HepG2 (cell line): ENCODE measurements at regions not wholly inside any gene's neighbourhood (a gene's known extent, or its start where the extent isn't known, plus 50 kb on each side); places are given as distances from the start of the nearest gene placed in this dataset.

ENCODE experiments used
- ATAC-seq: fragments of 200-7000 bp; cut with Tn5 transposase; 3 replicates; pipeline ENCODE4 v1.9.1; 2020; ENCODE audit warnings: mild to moderate bottlenecking, moderate library complexity
- BruUV-seq: library from RNA; stranded (reverse); fragments of 400-500 nt; replicated peaks from 2 replicates; lab custom pipeline; 2021; lab: Mats Ljungman, UMichigan
- CTCF ChIA-PET: fragments of 300-600 bp; formaldehyde crosslinking; extraction: SDS; loops from one replicate; lab custom pipeline; 2021; ENCODE audit warnings: low total read pairs, inconsistent platforms, low intra/inter-chr PET ratio; lab: Yijun Ruan, JAX
- POLR2A ChIA-PET: fragments of 350-600 bp; sonication (Branson Sonifier 250); formaldehyde crosslinking; loops from one replicate; lab custom pipeline; 2020; ENCODE audit warnings: antibody characterized with exemption, inconsistent platforms; lab: Yijun Ruan, JAX
- DNase-seq: peaks from one replicate; pipeline ENCODE4 v3.0.0-alpha.2; 2015; ENCODE audit warnings: low spot score
- FAIRE-seq: peaks from 3 replicates; lab custom pipeline; 2011; peaks lifted over from hg19 to GRCh38; lab: Jason Lieb, UNC
- H2AFZ ChIP-seq: one replicate; pipeline ENCODE4 v1.6.1; 2011; ENCODE audit warnings: low read length, inconsistent platforms
- H3K27ac ChIP-seq: fragments of 300-600 bp; 3 replicates; pipeline ENCODE4 v1.8.0; 2011; ENCODE audit warnings: mixed run types, mild to moderate bottlenecking, mixed read lengths, low read length, inconsistent platforms; ENCODE audit not compliant: insufficient read depth; ENCODE audit errors: extremely low read length
- H3K27me3 ChIP-seq, 2 experiments: fragments of 200-600 bp in 1 of 2; 2 replicates in 1 of 2; 3 replicates in 1 of 2; pipeline versions ENCODE4 v1.6.0 to v1.8.0; 2011; ENCODE audit warnings: low read length in 2 of 2, mild to moderate bottlenecking in 2 of 2, moderate library complexity in 2 of 2, inconsistent platforms in 1 of 2; ENCODE audit not compliant: insufficient read depth in 2 of 2, control insufficient read depth in 1 of 2
- H3K36me3 ChIP-seq, 2 experiments: fragments of 200-600 bp in 1 of 2; replicated peaks in 1 of 2; 2 replicates in 1 of 2; 3 replicates in 1 of 2; pipeline versions ENCODE4 v1.5.1 to v1.8.0; 2011; ENCODE audit warnings: low read length in 2 of 2, inconsistent platforms in 1 of 2; ENCODE audit not compliant: insufficient read depth in 2 of 2, control insufficient read depth in 1 of 2
- H3K4me1 ChIP-seq: 2 replicates; pipeline ENCODE4 v1.5.1; 2012; ENCODE audit warnings: low read length, inconsistent platforms; ENCODE audit not compliant: insufficient read depth
- H3K4me2 ChIP-seq: 2 replicates; pipeline ENCODE4 v1.6.0; 2011; ENCODE audit warnings: low read depth, low read length, inconsistent platforms
- H3K4me3 ChIP-seq, 3 experiments: fragments of 200-600 bp in 1 of 3; sonication (generic), shearing (Covaris generic) in 1 of 3; replicated peaks in 1 of 3; 2 replicates each; pipeline ENCODE4 v1.5.1; 2011 to 2016; ENCODE audit warnings: low read length in 3 of 3, inconsistent platforms in 2 of 3, low read depth in 2 of 3, mild to moderate bottlenecking in 2 of 3, control low read depth in 1 of 3, mixed read lengths in 1 of 3; ENCODE audit not compliant: insufficient read depth in 1 of 3
- H3K79me2 ChIP-seq: one replicate; pipeline ENCODE4 v1.6.1; 2011; ENCODE audit warnings: low read length, inconsistent platforms; ENCODE audit not compliant: insufficient read depth
- H3K9ac ChIP-seq: 2 replicates; pipeline ENCODE4 v1.6.0; 2011; ENCODE audit warnings: mild to moderate bottlenecking, low read depth, low read length, inconsistent platforms; ENCODE audit not compliant: insufficient read depth
- H3K9me3 ChIP-seq: 2 replicates; pipeline ENCODE4 v1.5.1; 2012; ENCODE audit warnings: mild to moderate bottlenecking, low read length
- H4K20me1 ChIP-seq: 2 replicates; pipeline ENCODE4 v1.6.0; 2011; ENCODE audit warnings: inconsistent platforms, mild to moderate bottlenecking, low read length, moderate library complexity; ENCODE audit not compliant: insufficient read depth
- HNRNPLL ChIP-seq: fragments of 200-400 bp; formaldehyde crosslinking; IDR thresholded peaks from 2 replicates; pipeline ENCODE4 v1.6.1; 2017; ENCODE audit warnings: mild to moderate bottlenecking, low read depth, low read length; ENCODE audit not compliant: poor library complexity, severe bottlenecking
- KLF16 ChIP-seq, 2 experiments: sonication (generic) in 1 of 2; formaldehyde crosslinking in 1 of 2; IDR thresholded peaks; 2 replicates each; pipeline versions ENCODE4 v1.6.1 to v1.8.0; 2016 to 2023; ENCODE audit warnings: missing genetic modification reagents in 2 of 2, missing compliant biosample characterization in 1 of 2
- LCORL ChIP-seq, 2 experiments: fragments of 450-650 bp in 1 of 2; sonication (generic) in 1 of 2; formaldehyde crosslinking in 1 of 2; IDR thresholded peaks; 2 replicates each; pipeline versions ENCODE4 v1.5.0 to v1.6.1; 2017 to 2020; ENCODE audit warnings: antibody characterized with exemption in 1 of 2, missing genetic modification reagents in 1 of 2
- MTF1 ChIP-seq: sonication (generic); formaldehyde crosslinking; IDR thresholded peaks from 2 replicates; pipeline ENCODE4 v1.5.0; 2020; ENCODE audit warnings: missing genetic modification reagents
- POLR2A ChIP-seq, 2 experiments: IDR thresholded peaks; 2 replicates each; pipeline ENCODE4 v1.6.1; 2011; ENCODE audit warnings: low read depth in 2 of 2, low read length in 2 of 2, mild to moderate bottlenecking in 1 of 2, moderate library complexity in 1 of 2; ENCODE audit not compliant: insufficient read depth in 1 of 2
- RAD51 ChIP-seq: fragments of 450-650 bp; IDR thresholded peaks from 2 replicates; pipeline ENCODE4 v1.6.1; 2016; ENCODE audit warnings: borderline replicate concordance
- RORA ChIP-seq: sonication (generic); formaldehyde crosslinking; IDR thresholded peaks from 2 replicates; pipeline ENCODE4 v1.5.0; 2020; ENCODE audit warnings: mild to moderate bottlenecking, missing genetic modification reagents, moderate library complexity
- SOX6 ChIP-seq, 2 experiments: fragments of 450-650 bp in 1 of 2; sonication (generic) in 1 of 2; formaldehyde crosslinking in 1 of 2; IDR thresholded peaks; 2 replicates each; pipeline versions ENCODE4 v1.4.0 to v1.6.1; 2017 to 2020; ENCODE audit warnings: antibody characterized with exemption in 1 of 2, mild to moderate bottlenecking in 1 of 2, missing genetic modification reagents in 1 of 2
- TARDBP ChIP-seq: sonication (generic); formaldehyde crosslinking; IDR thresholded peaks from 2 replicates; pipeline ENCODE4 v1.8.0; 2022; ENCODE audit warnings: mild to moderate bottlenecking, missing genetic modification reagents
- TEAD2 ChIP-seq: sonication (generic); formaldehyde crosslinking; IDR thresholded peaks from 2 replicates; pipeline ENCODE4 v1.9.0; 2021; ENCODE audit warnings: missing genetic modification reagents
- ZNF138 ChIP-seq: sonication (generic); formaldehyde crosslinking; IDR thresholded peaks from 2 replicates; pipeline ENCODE4 v1.5.0; 2020; ENCODE audit warnings: mild to moderate bottlenecking, low read depth, missing genetic modification reagents
- ZNF329 ChIP-seq: sonication (generic); formaldehyde crosslinking; IDR thresholded peaks from 2 replicates; pipeline ENCODE4 v1.9.0; 2021; ENCODE audit warnings: low read depth, mild to moderate bottlenecking, missing genetic modification reagents
- ZNF33A ChIP-seq: sonication (generic); formaldehyde crosslinking; IDR thresholded peaks from 2 replicates; pipeline ENCODE4 v1.5.1; 2020; ENCODE audit warnings: missing genetic modification reagents, mild to moderate bottlenecking, moderate library complexity, borderline replicate concordance
- ZNF503 ChIP-seq: sonication (generic); formaldehyde crosslinking; IDR thresholded peaks from 2 replicates; pipeline ENCODE4 v1.4.0; 2020; ENCODE audit warnings: missing genetic modification reagents
- ZNF572 ChIP-seq: sonication (generic); formaldehyde crosslinking; IDR thresholded peaks from 2 replicates; pipeline ENCODE4 v1.5.1; 2020; ENCODE audit warnings: mild to moderate bottlenecking, missing genetic modification reagents
- ZNF746 ChIP-seq: sonication (generic); formaldehyde crosslinking; IDR thresholded peaks from 2 replicates; pipeline ENCODE4 v1.8.0; 2022; ENCODE audit warnings: mild to moderate bottlenecking, missing genetic modification reagents
- WGBS: methylation state at CpG from one replicate; pipeline ENCODE4 v1.1.6; 2017; ENCODE audit warnings: low lambda C conversion rate; 5-methylcytosine and 5-hydroxymethylcytosine counted together
- in situ Hi-C: cut with HindIII; loops from 2 replicates; pipeline ENCODE4 v1.10.0; 2017; ENCODE audit warnings: low pct_unique_long_range_greater_than_20kb; ENCODE audit not compliant: extremely low pct_ligation_motif_present
- intact Hi-C: fragments of 100-400 bp; cut with micrococcal nuclease; formaldehyde crosslinking; loops from one replicate; pipeline ENCODE4 v1.10.0; 2022; ENCODE audit not compliant: unreplicated experiment

GRCh38 chr13:34002924-34003323 lies 185.0 kb downstream of the RFC3 start:
- ATAC-seq (no peak), DNase-seq (no peak), FAIRE-seq (no peak)
- no peak overlapping the region for H2AFZ ChIP-seq
- H3K36me3 ChIP-seq = no peaks in the 10 kb centered on the region
- CTCF ChIA-PET = no interaction called here
- POLR2A ChIA-PET = no interaction called here
- intact Hi-C loops (loop anchor here (2.0 kb wide), 1 partner anchor 34 kb away; no protein-coding TSS in a partner anchor), in situ Hi-C loops (no loop called here)
- no peak overlapping the region for H3K4me2 ChIP-seq
- H3K27ac ChIP-seq = no peak overlapping the region
- no peaks in the 10 kb centered on the region for H3K27me3 ChIP-seq
- no TSS peak for BruUV-seq
- TF ChIP-seq ZNF33A (no peak), TEAD2 (CRISPR knock-in tag) (no peak), TARDBP (CRISPR knock-in tag) (no peak), LCORL (IDR thresholded peaks at IDR 0.05) (no peak), LCORL (CRISPR knock-in tag; IDR thresholded peaks at IDR 0.05) (no peak), ZNF329 (CRISPR knock-in tag) (no peak), POLR2A (IDR thresholded peaks at IDR 0.05; ENCODE audit: insufficient read depth in 1 of 2, low read depth in 2 of 2, low read length in 2 of 2) (no peak), MTF1 (CRISPR knock-in tag) (no peak), ZNF138 (CRISPR knock-in tag) (no peak), ZNF503 (CRISPR knock-in tag) (no peak), RAD51 (no peak), HNRNPLL (no peak), RORA (CRISPR knock-in tag) (no peak), KLF16 (CRISPR knock-in tag; IDR thresholded peaks at IDR 0.05) (no peak), ZNF746 (CRISPR knock-in tag) (no peak), ZNF572 (CRISPR knock-in tag) (no peak), SOX6 (IDR thresholded peaks at IDR 0.05) (no peak), SOX6 (CRISPR knock-in tag; IDR thresholded peaks at IDR 0.05) (no peak)
- H3K9me3 ChIP-seq = no peaks in the 10 kb centered on the region
- no peaks in the 10 kb centered on the region for H4K20me1 ChIP-seq
- 100% methylated on average over 4 of the region's 4 CpGs for WGBS
- H3K79me2 ChIP-seq = no peaks in the 10 kb centered on the region
- H3K4me3 ChIP-seq = no peak overlapping the region
- peaks cover 9% of the 10 kb centered on the region; the same call in 1 of the 2 replicates for H3K4me1 ChIP-seq
- no peak overlapping the region for H3K9ac ChIP-seq
